DOHH2 (cell line): ENCODE measurements at regions not wholly inside any gene's neighbourhood (a gene's known extent, or its start where the extent isn't known, plus 50 kb on each side); places are given as distances from the start of the nearest gene placed in this dataset.

Experiments
- H3F3A ChIP-seq: fragments of 200-600 bp; sonication (generic), shearing (Covaris generic); 2 replicates; pipeline ENCODE4 v1.6.0; 2016; ENCODE audit warnings: antibody characterized with exemption, mild to moderate bottlenecking; ENCODE audit not compliant: control insufficient read depth, insufficient read depth
- H3K27ac ChIP-seq: fragments of 200-600 bp; sonication (generic); 2 replicates; pipeline ENCODE4 v1.5.1; 2014; ENCODE audit warnings: low read depth, mild to moderate bottlenecking, low read length, moderate library complexity
- H3K27me3 ChIP-seq: fragments of 200-600 bp; sonication (generic); 2 replicates; pipeline ENCODE4 v1.6.1; 2014; ENCODE audit warnings: mild to moderate bottlenecking, low read length, mixed read lengths; ENCODE audit not compliant: control insufficient read depth
- H3K36me3 ChIP-seq: fragments of 200-600 bp; sonication (generic); 2 replicates; pipeline ENCODE4 v1.6.1; 2014; ENCODE audit warnings: mild to moderate bottlenecking, low read length, moderate library complexity, mixed read lengths; ENCODE audit not compliant: control insufficient read depth
- H3K4me1 ChIP-seq: fragments of 200-600 bp; sonication (generic); 2 replicates; pipeline ENCODE4 v1.6.1; 2014; ENCODE audit warnings: mild to moderate bottlenecking, low read length, mixed read lengths; ENCODE audit not compliant: control insufficient read depth
- H3K4me2 ChIP-seq: fragments of 200-600 bp; sonication (generic); 2 replicates; pipeline ENCODE4 v1.6.0; 2014; ENCODE audit warnings: mild to moderate bottlenecking, low read length, moderate library complexity
- H3K4me3 ChIP-seq: fragments of 200-600 bp; sonication (generic); 2 replicates; pipeline ENCODE4 v1.5.1; 2014; ENCODE audit warnings: mild to moderate bottlenecking, low read length, mixed read lengths
- H3K79me2 ChIP-seq: fragments of 200-600 bp; sonication (generic); 2 replicates; pipeline ENCODE4 v1.6.1; 2014; ENCODE audit warnings: mild to moderate bottlenecking, low read length, mixed read lengths; ENCODE audit not compliant: control insufficient read depth
- H3K9me2 ChIP-seq: fragments of 200-600 bp; sonication (generic); replicated peaks from 2 replicates; pipeline ENCODE4 v1.6.1; 2014; ENCODE audit warnings: mild to moderate bottlenecking, low read length, mixed read lengths; ENCODE audit not compliant: control insufficient read depth
- H3K9me3 ChIP-seq: fragments of 200-600 bp; sonication (generic); 2 replicates; pipeline ENCODE4 v1.6.1; 2014; ENCODE audit warnings: antibody characterized with exemption, low read length, mixed read lengths; ENCODE audit not compliant: control insufficient read depth, insufficient read depth
- H4K20me1 ChIP-seq: fragments of 200-600 bp; sonication (generic); 2 replicates; pipeline ENCODE4 v1.6.0; 2014; ENCODE audit warnings: low read depth, mild to moderate bottlenecking, antibody characterized with exemption, low read length, moderate library complexity; ENCODE audit not compliant: control insufficient read depth, insufficient read depth
- EZH2phosphoT487 ChIP-seq: fragments of 200-600 bp; sonication (generic); IDR thresholded peaks from 2 replicates; pipeline ENCODE4 v1.6.1; 2017; ENCODE audit warnings: borderline replicate concordance, mild to moderate bottlenecking, antibody characterized with exemption, low read length, moderate library complexity, mixed read lengths
- TF ChIP-seq, protein P1 (sequence below): fragments of 200-600 bp; sonication (generic); IDR thresholded peaks from one replicate; pipeline ENCODE4 v1.5.1; 2014; ENCODE audit warnings: antibody characterized with exemption, mild to moderate bottlenecking, low read depth, low read length; ENCODE audit not compliant: poor library complexity, severe bottlenecking

DNA sequence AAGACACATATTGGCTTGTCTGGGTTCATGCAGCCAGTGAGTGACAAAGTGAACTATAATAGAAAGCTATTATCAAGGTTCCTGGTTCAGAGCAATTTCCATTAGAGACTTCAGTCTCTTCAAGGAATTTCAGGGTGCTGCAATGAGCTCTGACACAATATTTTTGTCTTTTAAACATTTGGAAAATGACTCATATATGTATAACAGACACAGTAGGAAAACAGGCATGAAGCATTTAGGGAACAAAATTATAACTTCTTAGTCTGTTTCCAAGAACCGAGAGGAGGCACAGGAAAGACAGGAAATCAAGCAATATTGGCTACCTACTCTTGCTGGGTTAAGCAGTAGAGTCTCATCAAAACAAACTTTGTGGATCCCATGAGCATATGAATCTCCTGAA, 170.4 kb downstream of the PTPRC start:
- no peaks in the 10 kb centered on the region for H3K4me1 ChIP-seq
- H3K36me3 ChIP-seq, result no peaks in the 10 kb centered on the region
- H4K20me1 ChIP-seq, result no peaks in the 10 kb centered on the region
- peaks cover 6% of the 10 kb centered on the region; the same call in 1 of the 2 replicates for H3K9me3 ChIP-seq
- no peaks in the 10 kb centered on the region for H3K9me2 ChIP-seq
- H3K27ac ChIP-seq, result no peak overlapping the region
- no peaks in the 10 kb centered on the region for H3K79me2 ChIP-seq
- H3K4me2 ChIP-seq, result no peak overlapping the region
- no peaks in the 10 kb centered on the region for H3F3A ChIP-seq
- H3K4me3 ChIP-seq, result no peak overlapping the region
- H3K27me3 ChIP-seq, result no peaks in the 10 kb centered on the region
- TF ChIP-seq, protein P1, sequence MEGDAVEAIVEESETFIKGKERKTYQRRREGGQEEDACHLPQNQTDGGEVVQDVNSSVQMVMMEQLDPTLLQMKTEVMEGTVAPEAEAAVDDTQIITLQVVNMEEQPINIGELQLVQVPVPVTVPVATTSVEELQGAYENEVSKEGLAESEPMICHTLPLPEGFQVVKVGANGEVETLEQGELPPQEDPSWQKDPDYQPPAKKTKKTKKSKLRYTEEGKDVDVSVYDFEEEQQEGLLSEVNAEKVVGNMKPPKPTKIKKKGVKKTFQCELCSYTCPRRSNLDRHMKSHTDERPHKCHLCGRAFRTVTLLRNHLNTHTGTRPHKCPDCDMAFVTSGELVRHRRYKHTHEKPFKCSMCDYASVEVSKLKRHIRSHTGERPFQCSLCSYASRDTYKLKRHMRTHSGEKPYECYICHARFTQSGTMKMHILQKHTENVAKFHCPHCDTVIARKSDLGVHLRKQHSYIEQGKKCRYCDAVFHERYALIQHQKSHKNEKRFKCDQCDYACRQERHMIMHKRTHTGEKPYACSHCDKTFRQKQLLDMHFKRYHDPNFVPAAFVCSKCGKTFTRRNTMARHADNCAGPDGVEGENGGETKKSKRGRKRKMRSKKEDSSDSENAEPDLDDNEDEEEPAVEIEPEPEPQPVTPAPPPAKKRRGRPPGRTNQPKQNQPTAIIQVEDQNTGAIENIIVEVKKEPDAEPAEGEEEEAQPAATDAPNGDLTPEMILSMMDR, result no peak
- TF ChIP-seq EZH2phosphoT487, result no peak

DNA sequence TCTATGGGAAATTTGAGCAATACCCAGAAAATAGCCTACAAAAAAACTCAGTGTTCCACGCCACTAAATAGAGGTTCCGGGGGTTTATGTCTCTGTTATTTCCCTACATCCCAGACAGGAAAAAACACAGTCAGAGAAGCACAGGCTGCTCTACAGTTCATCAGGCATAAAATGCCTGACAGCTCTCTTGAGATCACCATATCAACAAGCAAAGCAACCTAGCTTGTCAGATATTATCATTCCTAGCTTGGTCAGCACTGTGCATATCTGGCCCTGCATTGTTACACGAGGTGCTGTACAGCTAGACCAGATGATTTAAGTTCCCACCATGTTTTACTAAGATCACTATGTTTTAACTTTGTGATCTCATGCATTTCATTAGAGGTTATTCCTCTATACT, 172.6 kb downstream of the PTPRC start:
- no peak for TF ChIP-seq EZH2phosphoT487
- TF ChIP-seq, protein P1, result no peak
- Histone ChIP-seq H3K9me2 (no peaks in the 10 kb centered on the region), H3K9me3 (peaks cover 6% of the 10 kb centered on the region; the same call in 1 of the 2 replicates), H3K27me3 (no peaks in the 10 kb centered on the region), H3K4me2 (no peak overlapping the region), H3K4me3 (no peak overlapping the region), H3K36me3 (no peaks in the 10 kb centered on the region), H3F3A (no peaks in the 10 kb centered on the region), H4K20me1 (no peaks in the 10 kb centered on the region), H3K79me2 (no peaks in the 10 kb centered on the region), H3K27ac (no peak overlapping the region), H3K4me1 (no peaks in the 10 kb centered on the region)

DNA sequence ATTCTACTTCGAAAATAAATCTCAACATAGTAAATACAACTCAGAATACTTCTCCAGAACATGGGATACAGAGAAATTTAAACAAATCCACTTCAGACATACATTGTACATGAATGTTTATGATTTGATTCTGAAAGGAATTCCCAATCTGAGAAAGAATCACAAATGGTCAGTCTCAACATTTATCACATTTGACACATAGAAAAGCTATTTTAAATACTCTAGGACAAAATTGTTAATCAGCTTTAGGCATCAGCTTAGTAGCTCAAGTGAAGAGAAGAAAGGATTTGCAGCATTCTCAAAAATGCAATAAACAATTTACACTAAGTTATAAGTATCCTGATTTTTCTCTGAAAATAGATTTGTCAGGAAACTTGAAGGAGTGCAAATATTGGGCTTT, 184.8 kb downstream of the PTPRC start:
- no peaks in the 10 kb centered on the region for H4K20me1 ChIP-seq
- H3K9me2 ChIP-seq, result no peaks in the 10 kb centered on the region
- H3K79me2 ChIP-seq, result no peaks in the 10 kb centered on the region
- H3K9me3 ChIP-seq, result no peaks in the 10 kb centered on the region
- no peak overlapping the region for H3K4me2 ChIP-seq
- no peaks in the 10 kb centered on the region for H3F3A ChIP-seq
- no peak for TF ChIP-seq EZH2phosphoT487
- TF ChIP-seq, protein P1, result no peak
- H3K36me3 ChIP-seq, result no peaks in the 10 kb centered on the region
- no peaks in the 10 kb centered on the region for H3K27me3 ChIP-seq
- no peak overlapping the region for H3K4me3 ChIP-seq
- H3K4me1 ChIP-seq, result no peaks in the 10 kb centered on the region
- H3K27ac ChIP-seq, result no peak overlapping the region

DNA sequence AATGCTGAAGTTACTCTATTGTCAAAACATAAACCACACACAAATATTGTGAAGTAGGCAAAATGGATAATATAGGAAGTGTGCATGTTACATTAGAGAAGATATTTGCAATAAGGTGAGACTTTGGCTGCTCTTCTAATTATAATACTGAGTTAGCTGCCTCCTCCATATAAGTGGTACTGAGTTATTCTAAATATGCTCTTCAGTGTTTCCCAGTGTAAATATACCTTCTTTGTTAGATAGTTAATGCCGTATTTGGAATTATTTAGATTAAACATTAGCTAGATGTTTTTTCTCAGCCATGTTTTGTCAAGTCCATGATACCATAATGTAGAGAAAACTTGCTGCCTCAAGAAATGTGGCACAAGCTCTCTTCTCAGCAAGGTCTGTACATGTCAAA, 186.4 kb downstream of the PTPRC start:
- Histone ChIP-seq H3K9me2 (no peaks in the 10 kb centered on the region), H3K79me2 (no peaks in the 10 kb centered on the region), H3K4me1 (no peaks in the 10 kb centered on the region), H3K4me3 (no peak overlapping the region), H3F3A (no peaks in the 10 kb centered on the region), H3K36me3 (no peaks in the 10 kb centered on the region), H3K27me3 (no peaks in the 10 kb centered on the region), H4K20me1 (no peaks in the 10 kb centered on the region), H3K27ac (no peak overlapping the region), H3K9me3 (no peaks in the 10 kb centered on the region), H3K4me2 (no peak overlapping the region)
- TF ChIP-seq EZH2phosphoT487, result no peak
